Stimulated activated memory B cell treated with anti-CD40 and anti-IgM and Interleukin-4, amounts not matched to agents 10 μg/mL and 1 μg/mL and 100 μg/mL, for 72 hours (primary cell): ENCODE measurements at regions not wholly inside any gene's neighbourhood (a gene's known extent, or its start where the extent isn't known, plus 50 kb on each side); places are given as distances from the start of the nearest gene placed in this dataset.

Experiments used
- ATAC-seq: fragments of 150-1000 bp; cut with Tn5 transposase; 2 replicates; pipeline ENCODE4 v1.10.0; 2021
- H3K27ac Mint-ChIP-seq: one replicate; pipeline ENCODE4 v1.8.0; 2022; ENCODE audit warnings: mild to moderate bottlenecking, mixed read lengths
- H3K27me3 Mint-ChIP-seq: one replicate; pipeline ENCODE4 v1.8.0; 2022; ENCODE audit warnings: mixed read lengths
- H3K36me3 Mint-ChIP-seq: one replicate; pipeline ENCODE4 v1.8.0; 2022; ENCODE audit warnings: mixed read lengths
- H3K4me1 Mint-ChIP-seq: one replicate; pipeline ENCODE4 v1.8.0; 2022; ENCODE audit warnings: mixed read lengths
- H3K4me3 Mint-ChIP-seq: one replicate; pipeline ENCODE4 v1.8.0; 2022; ENCODE audit warnings: mild to moderate bottlenecking, moderate library complexity, mixed read lengths
- H3K9me3 Mint-ChIP-seq: one replicate; pipeline ENCODE4 v1.8.0; 2022; ENCODE audit warnings: mixed read lengths

DNA sequence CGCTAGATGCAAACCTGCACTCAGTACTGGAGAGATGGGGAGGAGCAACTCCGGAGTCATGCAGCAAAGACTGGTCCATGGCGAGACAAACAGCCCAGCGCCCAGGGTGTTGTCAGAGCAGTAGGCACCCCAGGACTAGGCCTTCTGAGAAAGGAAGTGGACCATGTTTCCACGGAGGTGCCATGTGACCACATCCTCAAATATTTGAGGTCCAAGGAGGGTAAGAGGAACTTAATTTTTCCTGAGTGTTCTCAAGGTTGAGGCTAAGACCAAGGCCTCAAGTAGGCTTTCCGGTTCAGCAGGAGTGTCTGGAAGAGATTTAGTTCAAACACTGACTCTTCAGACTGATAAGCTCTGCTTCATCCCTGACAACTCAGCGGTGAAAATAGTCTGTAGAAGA lies 186.2 kb downstream of the RHOU start:
- Mint-ChIP-seq H3K4me3 (no peak overlapping the region), H3K4me1 (no peaks in the 10 kb centered on the region), H3K27me3 (peaks cover 20% of the 10 kb centered on the region), H3K9me3 (peaks cover 13% of the 10 kb centered on the region), H3K36me3 (no peaks in the 10 kb centered on the region), H3K27ac (no peak overlapping the region)
- ATAC-seq = no peak

DNA sequence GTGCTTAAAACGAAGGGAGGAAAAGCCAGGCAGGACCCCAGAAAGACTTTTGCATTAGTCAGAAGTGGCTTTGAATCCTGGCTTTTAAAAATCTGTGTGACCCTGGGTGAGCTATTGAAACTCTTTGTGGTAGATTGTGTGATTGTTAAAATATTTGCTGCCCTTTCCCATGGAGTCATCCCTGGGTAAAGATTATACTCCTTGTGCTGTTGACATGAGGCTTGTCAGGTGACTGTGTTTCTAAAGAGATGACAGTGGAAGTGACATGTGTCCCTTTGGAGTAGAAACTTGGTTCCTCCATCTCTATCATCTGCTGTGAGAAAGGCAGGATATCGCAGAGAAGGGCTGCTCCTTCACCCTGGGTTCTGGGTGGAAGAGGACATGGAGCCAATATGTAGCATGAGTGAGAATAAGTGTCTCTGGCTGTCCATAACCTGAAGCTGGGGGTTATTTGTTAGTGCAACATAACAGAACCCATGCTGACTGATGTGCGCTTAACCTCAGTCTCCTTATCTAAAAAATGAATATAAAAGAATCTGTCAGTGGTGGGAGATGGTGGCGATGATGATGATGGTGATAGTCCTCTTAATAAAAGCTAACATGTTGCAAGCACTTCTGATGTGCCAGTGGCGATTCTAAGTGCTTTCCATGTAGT lies 187.6 kb downstream of the RHOU start:
- no peak overlapping the region for H3K4me3 Mint-ChIP-seq
- ATAC-seq = no peak
- peaks cover 31% of the 10 kb centered on the region for H3K27me3 Mint-ChIP-seq
- no peak overlapping the region for H3K27ac Mint-ChIP-seq
- no peaks in the 10 kb centered on the region for H3K36me3 Mint-ChIP-seq
- H3K9me3 Mint-ChIP-seq = peaks cover 13% of the 10 kb centered on the region
- no peaks in the 10 kb centered on the region for H3K4me1 Mint-ChIP-seq

DNA sequence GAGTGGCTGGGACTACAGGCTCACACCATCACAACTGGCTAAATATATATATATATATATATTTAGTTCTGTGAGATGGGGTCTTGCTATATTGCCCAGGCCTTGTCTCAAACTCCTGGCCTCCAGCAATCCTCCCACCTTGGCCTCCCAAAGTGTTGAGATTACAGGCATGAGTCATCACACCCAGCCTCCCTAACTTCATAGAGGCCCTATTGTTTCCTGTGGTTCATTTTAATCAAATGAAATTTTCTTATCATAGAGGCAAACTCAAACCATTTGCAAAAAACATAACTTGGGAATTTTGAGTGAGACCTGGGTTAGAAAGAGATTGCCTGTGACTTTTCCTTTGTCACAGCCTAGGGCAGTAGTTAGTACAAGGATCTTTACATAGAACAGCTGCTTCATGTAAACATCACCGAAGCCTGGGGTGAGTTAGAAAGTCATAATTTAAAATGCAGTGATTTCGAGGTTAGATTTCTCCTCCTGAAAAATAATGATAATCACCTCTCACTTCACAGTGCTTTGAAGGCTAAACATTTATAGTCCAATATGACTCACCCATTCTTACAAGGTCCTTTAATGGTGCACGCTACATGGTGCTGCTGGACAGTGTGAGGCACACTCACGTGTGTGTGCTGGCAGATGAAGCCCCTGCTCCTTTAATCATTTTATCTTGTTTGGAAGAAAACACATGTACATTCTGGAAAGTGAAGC lies 188.9 kb downstream of the RHOU start:
- Mint-ChIP-seq H3K36me3 (no peaks in the 10 kb centered on the region), H3K4me3 (no peak overlapping the region), H3K4me1 (no peaks in the 10 kb centered on the region), H3K27ac (no peak overlapping the region), H3K9me3 (peaks cover 13% of the 10 kb centered on the region), H3K27me3 (peaks cover 31% of the 10 kb centered on the region)
- ATAC-seq = no peak

DNA sequence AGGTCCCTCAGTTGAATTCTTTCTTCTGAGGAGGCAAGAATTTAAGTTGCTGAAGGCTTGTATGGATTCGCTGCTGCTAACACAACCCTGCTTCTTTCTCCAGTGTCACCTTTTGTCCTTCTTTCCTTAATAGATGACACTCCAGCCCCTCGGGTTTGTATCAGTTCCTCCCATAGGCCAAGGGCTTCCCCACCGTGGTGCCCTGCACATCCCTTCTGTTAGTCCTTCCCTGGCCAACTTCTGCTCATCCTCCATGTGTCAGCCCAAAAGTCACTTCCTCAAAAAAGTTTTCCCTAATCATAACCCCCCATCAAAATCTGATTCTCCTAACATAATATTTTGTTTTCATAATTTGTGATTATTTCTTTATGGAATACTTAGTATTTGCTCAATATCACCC lies 190.4 kb downstream of the RHOU start:
- Mint-ChIP-seq H3K36me3 (no peaks in the 10 kb centered on the region), H3K27me3 (peaks cover 31% of the 10 kb centered on the region), H3K27ac (no peak overlapping the region), H3K4me3 (no peak overlapping the region), H3K4me1 (no peaks in the 10 kb centered on the region), H3K9me3 (peaks cover 21% of the 10 kb centered on the region)
- no peak for ATAC-seq

DNA sequence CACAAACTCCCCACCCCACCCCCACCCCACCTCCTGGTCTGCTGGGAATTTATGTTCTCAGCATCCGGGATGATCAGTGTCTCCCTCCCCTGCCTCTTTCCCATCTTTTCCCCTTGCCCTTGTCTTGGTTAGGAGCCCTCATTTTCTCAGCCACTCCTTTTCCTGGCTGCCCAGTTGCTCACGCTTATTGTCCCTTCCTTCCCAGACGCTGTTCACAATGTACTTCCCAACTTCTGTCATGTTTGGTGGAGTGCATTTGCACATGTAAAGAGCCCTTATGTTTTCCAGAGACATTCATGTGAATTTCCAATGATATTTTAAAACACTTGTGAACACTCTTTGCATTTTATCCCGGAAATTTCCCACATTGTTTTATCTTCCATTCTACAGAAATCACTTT lies 192.1 kb downstream of the RHOU start:
- Mint-ChIP-seq H3K36me3 (no peaks in the 10 kb centered on the region), H3K27me3 (peaks cover 31% of the 10 kb centered on the region), H3K4me3 (no peak overlapping the region), H3K27ac (no peak overlapping the region), H3K9me3 (peaks cover 21% of the 10 kb centered on the region), H3K4me1 (no peaks in the 10 kb centered on the region)
- ATAC-seq = no peak

DNA sequence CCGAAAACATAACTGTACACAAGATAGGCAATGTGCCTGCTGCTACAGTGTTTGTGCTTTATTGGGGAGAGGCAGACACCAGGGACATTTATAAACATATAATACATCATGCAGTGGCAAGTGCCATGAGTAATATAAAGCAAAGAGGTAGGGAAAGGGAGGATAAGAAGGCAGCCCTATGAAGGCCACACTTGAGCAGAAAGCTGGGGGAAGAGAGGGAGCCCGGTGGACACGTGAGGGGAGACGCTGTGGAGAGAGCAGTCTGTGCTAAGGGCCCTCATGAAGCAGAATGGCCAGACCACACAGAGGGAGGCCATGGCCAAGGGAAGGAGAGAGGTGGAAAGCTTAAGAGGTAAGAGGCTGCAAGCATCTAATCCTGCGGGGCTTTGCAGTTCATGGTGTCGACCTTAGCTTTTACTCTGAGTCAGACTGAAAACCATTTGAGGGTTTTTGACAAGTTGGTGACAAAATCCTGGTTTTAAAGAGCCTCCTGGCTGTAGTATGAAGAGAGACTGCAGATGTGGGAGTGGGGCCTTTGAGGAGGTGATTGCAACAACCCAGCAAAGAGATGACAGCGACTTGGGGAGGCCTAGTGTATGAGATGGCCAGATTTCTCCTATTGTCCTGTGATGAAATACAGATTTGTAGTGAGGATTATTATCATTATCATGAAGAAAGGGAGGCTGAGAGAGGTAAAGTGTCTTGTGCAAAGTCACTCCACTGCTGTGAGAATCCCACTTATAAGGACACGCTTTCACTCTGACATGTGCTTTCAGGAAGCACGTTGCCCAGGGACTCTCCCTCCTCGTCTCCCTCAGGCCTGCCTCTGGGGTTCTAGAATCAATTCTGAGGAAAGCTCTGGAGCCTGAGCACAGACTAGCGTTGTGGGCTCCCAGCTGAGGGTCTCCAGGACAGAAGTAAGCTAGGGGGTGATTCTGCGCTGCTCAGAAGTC lies 192.9 kb downstream of the RHOU start:
- Mint-ChIP-seq H3K27me3 (peaks cover 31% of the 10 kb centered on the region), H3K27ac (no peak overlapping the region), H3K4me3 (no peak overlapping the region), H3K36me3 (no peaks in the 10 kb centered on the region), H3K4me1 (no peaks in the 10 kb centered on the region), H3K9me3 (peaks cover 21% of the 10 kb centered on the region)
- ATAC-seq = no peak

DNA sequence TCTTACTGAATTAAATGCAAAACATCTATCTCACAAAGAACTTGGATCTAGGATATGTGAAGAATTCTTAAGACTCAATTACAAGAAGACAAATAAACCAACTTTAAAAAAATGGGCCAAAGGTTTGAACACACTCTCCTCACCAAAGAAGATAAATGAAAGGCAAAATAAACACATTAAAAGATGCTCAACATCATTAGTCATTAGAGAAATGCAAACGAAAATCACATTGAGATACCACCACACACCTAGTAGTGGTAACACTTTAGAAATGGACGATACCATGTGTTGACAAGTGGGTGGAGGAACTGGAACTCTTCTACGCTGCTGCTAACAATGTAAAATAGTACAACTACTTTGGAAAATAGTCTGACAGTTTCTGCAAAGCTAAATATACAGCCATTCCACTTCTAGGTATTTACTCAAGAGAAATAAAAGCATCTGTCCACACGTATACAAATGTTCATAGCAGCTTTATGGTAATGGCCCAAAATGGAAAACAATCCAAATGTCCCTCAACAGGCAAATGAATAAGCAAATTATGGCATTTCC lies 194.3 kb downstream of the RHOU start:
- H3K27me3 Mint-ChIP-seq = peaks cover 41% of the 10 kb centered on the region
- H3K27ac Mint-ChIP-seq = no peak overlapping the region
- H3K9me3 Mint-ChIP-seq = peaks cover 21% of the 10 kb centered on the region
- no peaks in the 10 kb centered on the region for H3K36me3 Mint-ChIP-seq
- H3K4me1 Mint-ChIP-seq = no peaks in the 10 kb centered on the region
- no peak overlapping the region for H3K4me3 Mint-ChIP-seq
- ATAC-seq = no peak

DNA sequence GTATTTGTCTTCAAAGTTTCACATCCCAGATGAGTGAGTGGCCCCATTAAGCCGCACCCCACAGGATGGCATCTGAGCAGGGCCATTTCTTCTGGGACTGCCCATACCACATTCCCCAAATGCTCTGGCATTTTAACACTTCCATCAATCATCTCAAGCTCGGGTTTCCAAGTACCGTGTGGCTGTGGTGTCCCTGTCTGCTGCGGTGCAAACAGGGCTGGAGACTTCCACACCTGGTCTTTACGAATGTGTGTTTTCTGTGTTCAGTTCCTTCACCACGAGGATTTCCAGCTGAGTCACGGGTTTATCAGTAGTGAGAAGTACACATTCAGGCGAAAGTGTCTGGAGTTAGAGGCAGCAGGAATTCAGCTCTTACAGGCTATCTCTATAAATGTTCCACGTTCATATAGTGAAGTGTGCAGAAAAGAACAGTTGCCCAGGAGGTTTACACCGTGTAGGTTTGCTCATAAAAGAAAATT lies 195.2 kb downstream of the RHOU start:
- ATAC-seq = no peak
- H3K36me3 Mint-ChIP-seq = no peaks in the 10 kb centered on the region
- H3K4me1 Mint-ChIP-seq = no peaks in the 10 kb centered on the region
- peaks cover 38% of the 10 kb centered on the region for H3K27me3 Mint-ChIP-seq
- H3K4me3 Mint-ChIP-seq = no peak overlapping the region
- H3K27ac Mint-ChIP-seq = no peak overlapping the region
- peaks cover 17% of the 10 kb centered on the region for H3K9me3 Mint-ChIP-seq

DNA sequence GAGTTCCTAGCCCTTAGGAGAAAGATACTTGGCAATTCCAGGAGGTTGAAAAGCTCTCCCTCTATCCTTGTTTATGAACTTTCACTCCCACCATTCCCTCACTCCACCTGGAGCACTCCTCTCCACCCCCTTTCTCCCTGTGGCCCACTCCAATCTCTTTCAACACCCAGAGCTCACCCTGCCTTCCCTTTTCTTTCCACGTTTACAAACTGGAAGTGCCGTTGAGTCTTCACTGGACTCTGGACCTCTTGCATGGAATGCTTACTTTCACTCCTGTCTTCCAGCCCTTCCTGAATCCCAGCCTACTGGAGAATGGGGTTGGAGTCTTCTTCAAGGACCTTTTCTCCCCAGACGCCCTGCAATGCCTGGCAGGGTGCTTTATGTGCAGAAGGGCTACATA lies 198.5 kb downstream of the RHOU start:
- Mint-ChIP-seq H3K4me1 (no peaks in the 10 kb centered on the region), H3K9me3 (peaks cover 8% of the 10 kb centered on the region), H3K27ac (no peak overlapping the region), H3K36me3 (no peaks in the 10 kb centered on the region), H3K27me3 (peaks cover 37% of the 10 kb centered on the region), H3K4me3 (no peak overlapping the region)
- ATAC-seq = no peak

DNA sequence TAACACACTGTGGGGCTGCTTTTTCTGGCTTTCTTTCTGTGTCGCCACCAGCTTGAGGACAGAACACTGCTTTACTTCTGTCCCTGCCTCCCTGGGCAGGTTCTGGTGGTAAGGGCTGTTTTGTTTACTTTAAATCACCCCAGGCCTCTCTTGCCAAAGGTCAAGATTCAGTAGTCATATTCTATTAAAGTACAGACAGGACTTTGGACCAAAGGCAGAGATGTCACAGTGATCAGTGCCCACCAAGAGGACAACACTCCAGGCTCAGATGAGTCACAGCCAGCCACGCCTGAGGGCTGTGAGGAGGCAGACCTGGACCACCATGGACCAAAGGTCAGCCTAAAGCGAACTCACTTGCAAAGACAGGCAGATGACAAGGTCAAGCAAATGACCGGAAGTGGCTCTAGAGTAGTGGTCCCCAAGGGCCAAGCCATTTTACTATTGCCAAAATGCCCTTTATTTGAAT lies 200.0 kb downstream of the RHOU start:
- no peak for ATAC-seq
- H3K4me1 Mint-ChIP-seq = no peaks in the 10 kb centered on the region
- peaks cover 37% of the 10 kb centered on the region for H3K27me3 Mint-ChIP-seq
- H3K9me3 Mint-ChIP-seq = no peaks in the 10 kb centered on the region
- H3K27ac Mint-ChIP-seq = no peak overlapping the region
- no peak overlapping the region for H3K4me3 Mint-ChIP-seq
- H3K36me3 Mint-ChIP-seq = no peaks in the 10 kb centered on the region

DNA sequence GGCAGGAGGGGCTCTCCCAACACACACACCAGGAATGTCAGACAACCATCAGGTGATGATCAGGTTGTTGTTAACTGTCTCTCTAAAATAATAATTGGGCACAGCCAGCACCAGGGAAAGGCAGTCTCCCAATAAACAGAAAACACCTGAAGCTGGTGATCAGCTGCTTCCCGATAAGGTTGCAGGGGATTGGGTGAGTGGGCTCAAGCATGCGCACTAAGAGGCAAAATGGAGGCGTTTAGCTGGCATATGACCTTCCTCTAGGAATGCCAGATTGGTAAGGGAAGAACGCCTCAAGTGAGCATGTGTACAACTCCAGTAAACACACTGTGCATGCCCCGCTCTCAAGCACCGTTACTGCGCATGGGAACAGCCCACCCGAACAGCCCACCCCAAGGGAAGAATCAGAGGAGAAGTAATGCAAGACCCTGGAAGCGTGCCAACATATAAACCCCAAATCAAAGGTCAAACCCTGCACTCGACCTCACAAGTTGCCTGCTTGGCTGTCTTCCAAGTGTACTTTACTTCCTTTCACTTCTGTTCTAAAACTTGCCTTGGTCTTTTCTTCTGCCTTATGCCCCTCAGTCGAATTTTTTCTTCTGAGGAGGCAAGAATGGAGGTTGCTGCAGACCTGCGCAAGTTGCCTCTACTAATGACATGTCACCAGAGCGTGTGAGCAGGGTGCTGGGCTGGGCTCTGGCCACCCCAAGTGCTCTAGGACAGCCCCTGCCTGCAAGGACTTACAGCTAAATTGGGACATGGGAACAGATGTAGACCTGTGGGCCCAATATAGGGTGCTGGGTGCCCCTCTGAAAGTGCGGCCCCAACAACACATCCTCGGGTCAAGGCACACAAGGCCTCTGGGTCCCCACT lies 200.8 kb downstream of the RHOU start:
- ATAC-seq = no peak
- H3K36me3 Mint-ChIP-seq = no peaks in the 10 kb centered on the region
- H3K27ac Mint-ChIP-seq = no peak overlapping the region
- H3K4me1 Mint-ChIP-seq = no peaks in the 10 kb centered on the region
- peaks cover 37% of the 10 kb centered on the region for H3K27me3 Mint-ChIP-seq
- H3K9me3 Mint-ChIP-seq = no peaks in the 10 kb centered on the region
- no peak overlapping the region for H3K4me3 Mint-ChIP-seq

DNA sequence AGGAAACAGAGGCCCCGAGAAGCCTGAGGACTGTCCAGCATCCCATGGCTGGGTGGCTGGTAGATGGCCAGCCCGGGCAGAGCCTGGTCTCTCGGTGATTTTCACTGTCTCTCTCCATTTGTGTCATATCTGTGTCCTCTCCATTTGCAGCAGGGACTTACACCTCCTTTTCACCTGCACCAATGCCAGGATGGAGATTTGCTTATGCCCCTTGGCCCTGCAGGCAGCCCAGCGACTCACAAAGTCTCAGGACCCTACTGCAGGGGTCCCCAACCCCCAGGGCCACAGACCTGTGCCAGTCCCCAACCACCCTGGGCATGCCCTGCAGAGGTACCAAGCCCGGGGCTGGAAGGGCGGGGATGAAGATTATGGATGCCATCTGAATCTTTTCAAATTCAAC lies 201.6 kb downstream of the RHOU start:
- no peaks in the 10 kb centered on the region for H3K9me3 Mint-ChIP-seq
- H3K4me1 Mint-ChIP-seq = no peaks in the 10 kb centered on the region
- no peak overlapping the region for H3K27ac Mint-ChIP-seq
- no peak overlapping the region for H3K4me3 Mint-ChIP-seq
- ATAC-seq = no peak
- H3K27me3 Mint-ChIP-seq = peaks cover 37% of the 10 kb centered on the region
- H3K36me3 Mint-ChIP-seq = no peaks in the 10 kb centered on the region

DNA sequence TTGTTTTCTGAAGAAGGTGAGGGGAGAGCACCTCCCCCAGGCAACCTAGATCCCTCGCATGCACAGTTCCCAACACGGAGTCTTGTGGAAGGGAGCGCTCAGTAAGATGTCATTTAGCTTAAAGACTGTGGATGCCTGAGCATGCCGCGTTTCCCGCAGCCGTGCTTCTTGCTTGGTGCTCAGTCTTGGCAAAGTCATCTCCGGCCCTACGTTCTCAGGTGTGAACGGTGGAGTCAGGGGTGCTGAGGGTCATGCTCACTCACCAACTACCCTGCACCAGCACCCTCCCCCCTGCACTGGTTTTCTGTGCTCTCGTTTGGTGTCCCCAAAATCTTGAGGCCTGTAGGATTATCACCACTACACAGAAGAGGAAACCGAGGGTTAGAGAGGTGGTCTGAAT lies 202.1 kb downstream of the RHOU start:
- Mint-ChIP-seq H3K27ac (no peak overlapping the region), H3K9me3 (no peaks in the 10 kb centered on the region), H3K4me3 (no peak overlapping the region), H3K27me3 (peaks cover 37% of the 10 kb centered on the region), H3K4me1 (no peaks in the 10 kb centered on the region), H3K36me3 (no peaks in the 10 kb centered on the region)
- no peak for ATAC-seq

DNA sequence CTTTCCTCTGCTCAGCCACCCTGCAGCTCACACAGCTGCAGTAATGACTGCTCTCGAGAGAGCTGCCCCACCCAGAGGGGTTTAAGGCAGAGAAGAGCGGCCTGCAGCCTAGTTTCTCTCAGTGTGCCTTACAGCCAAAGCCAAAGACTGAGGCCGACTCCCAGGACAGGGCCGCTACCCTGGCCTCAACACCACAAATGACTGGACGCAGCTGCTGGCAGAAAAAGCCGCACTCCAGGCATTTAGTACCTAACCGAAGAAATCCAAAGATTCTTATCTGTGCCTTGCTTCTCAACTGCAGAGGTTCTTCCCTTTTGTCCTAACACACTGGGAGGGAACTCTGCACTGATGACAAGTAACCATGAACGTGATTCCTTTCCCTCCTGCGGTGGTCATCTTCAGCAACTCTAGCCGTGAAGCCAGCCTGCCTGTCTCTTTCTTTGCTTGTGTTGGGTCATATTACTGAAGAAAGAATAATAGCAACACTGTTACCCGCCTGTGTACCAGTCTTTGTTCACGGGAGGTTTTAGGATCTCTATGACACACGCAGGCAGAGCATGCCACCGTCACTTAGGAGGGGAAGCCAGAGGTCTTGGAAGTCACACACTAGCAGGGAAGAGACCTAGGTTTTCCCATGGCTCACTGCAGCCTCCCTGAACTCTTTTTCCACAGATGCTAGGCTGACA lies 202.7 kb downstream of the RHOU start:
- no peak overlapping the region for H3K4me3 Mint-ChIP-seq
- H3K9me3 Mint-ChIP-seq = no peaks in the 10 kb centered on the region

More for the DNA sequence above, 202.7 kb downstream of the RHOU start:
- no peaks in the 10 kb centered on the region for H3K36me3 Mint-ChIP-seq
- H3K4me1 Mint-ChIP-seq = no peaks in the 10 kb centered on the region
- no peak for ATAC-seq
- peaks cover 37% of the 10 kb centered on the region for H3K27me3 Mint-ChIP-seq
- no peak overlapping the region for H3K27ac Mint-ChIP-seq
